ENCODE measurements at regions not wholly inside any gene's neighbourhood (a gene's known extent, or its start where the extent isn't known, plus 50 kb on each side); places are given as distances from the start of the nearest gene placed in this dataset.

DNA sequence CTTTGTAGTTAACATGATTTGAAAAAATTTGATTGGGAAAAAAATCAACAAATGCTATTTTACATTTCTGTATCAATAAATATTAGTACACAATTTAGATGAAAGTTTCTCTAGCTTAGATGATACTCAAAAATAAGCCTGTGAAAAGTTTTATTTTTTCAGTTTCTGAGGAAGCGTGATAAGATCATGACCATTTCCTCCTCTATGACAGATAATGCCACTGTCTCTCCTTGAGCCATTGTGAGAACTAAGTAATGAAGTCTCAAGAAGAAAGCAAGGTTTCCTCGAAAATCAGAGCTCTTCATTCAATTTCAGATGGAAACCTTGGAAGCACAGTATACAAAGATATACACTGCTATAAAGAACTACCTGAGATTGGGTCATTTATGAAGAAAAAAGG, 395.0 kb downstream of the HDGFL1 start:
- TF ChIP-seq TAF1 (IDR thresholded peaks at IDR 0.05; ENCODE audit: low read depth) = no peak
- TF ChIP-seq, protein P1, sequence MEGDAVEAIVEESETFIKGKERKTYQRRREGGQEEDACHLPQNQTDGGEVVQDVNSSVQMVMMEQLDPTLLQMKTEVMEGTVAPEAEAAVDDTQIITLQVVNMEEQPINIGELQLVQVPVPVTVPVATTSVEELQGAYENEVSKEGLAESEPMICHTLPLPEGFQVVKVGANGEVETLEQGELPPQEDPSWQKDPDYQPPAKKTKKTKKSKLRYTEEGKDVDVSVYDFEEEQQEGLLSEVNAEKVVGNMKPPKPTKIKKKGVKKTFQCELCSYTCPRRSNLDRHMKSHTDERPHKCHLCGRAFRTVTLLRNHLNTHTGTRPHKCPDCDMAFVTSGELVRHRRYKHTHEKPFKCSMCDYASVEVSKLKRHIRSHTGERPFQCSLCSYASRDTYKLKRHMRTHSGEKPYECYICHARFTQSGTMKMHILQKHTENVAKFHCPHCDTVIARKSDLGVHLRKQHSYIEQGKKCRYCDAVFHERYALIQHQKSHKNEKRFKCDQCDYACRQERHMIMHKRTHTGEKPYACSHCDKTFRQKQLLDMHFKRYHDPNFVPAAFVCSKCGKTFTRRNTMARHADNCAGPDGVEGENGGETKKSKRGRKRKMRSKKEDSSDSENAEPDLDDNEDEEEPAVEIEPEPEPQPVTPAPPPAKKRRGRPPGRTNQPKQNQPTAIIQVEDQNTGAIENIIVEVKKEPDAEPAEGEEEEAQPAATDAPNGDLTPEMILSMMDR (IDR thresholded peaks at IDR 0.05; ENCODE audit: poor library complexity, severe bottlenecking) = no peak
- no peak for TF ChIP-seq POLR2AphosphoS5 (IDR thresholded peaks at IDR 0.05)
- TF ChIP-seq EZH2 (IDR thresholded peaks at IDR 0.05; ENCODE audit: borderline replicate concordance, insufficient read depth, low read length, poor library complexity, severe bottlenecking) = no peak
- TF ChIP-seq EP300 (conservative IDR thresholded peaks at IDR 0.05; ENCODE audit: poor library complexity, severe bottlenecking) = no peak
- no peak for TF ChIP-seq RAD21 (conservative IDR thresholded peaks at IDR 0.05)
- no peak for TF ChIP-seq REST (IDR thresholded peaks at IDR 0.05; ENCODE audit: borderline replicate concordance)
- no peak for TF ChIP-seq MXI1 (conservative IDR thresholded peaks at IDR 0.05; ENCODE audit: poor library complexity, severe bottlenecking)

Measured in neural cell (in vitro differentiated cells).